ENCODE measurements at regions not wholly inside any gene's neighbourhood (a gene's known extent, or its start where the extent isn't known, plus 50 kb on each side); places are given as distances from the start of the nearest gene placed in this dataset.
"Not testable (repeated sequence)": the region's sequence is repeated elsewhere in the genome, so short reads cannot be mapped to it uniquely, and the experiment has no call there.

DNA sequence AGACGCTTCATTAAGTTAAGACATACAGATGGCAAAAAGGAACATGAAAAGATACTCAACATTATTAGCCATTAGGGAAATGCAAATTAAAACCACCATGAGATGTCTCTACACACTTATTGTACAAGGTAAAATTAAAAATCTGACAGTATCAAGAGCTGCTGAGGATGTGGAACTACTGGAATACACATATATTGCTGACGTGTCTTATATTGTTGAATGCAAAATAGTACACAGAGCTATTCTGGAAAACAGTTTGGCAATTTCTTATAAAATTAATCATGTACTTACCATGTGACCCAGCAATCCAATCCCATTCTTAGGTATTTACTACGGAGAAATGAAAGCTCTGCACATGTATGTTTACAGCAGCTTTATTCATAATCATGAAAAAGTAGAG lies 742.5 kb downstream of the TBC1D22A start:
- DNase-seq, result no peak

DNA sequence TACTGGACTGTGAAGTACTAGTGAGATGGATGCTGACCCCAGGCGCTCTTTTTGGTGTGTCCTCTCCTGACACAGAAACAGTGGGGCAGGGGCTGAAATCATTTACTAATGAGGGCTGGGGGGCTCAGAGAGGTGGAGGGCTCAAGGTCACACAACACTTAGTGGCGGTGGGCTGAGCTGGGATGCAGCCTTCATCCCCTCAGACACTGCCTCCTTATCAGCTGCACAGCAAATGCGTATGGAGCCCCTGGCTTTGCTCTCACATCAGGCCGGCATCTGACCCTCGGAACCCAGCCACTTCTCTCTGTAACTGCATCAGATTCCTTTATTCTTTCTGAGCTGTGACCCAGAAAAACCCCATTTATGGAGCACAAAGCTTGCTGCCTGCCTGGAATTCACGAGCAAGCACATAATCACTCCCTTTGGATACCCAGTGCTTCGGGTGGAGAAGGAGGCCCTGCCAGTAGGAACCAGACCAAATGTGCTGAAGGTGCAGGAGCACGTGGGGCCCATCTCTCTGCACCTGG lies 736.6 kb downstream of the TBC1D22A start:
- no peak for DNase-seq

DNA sequence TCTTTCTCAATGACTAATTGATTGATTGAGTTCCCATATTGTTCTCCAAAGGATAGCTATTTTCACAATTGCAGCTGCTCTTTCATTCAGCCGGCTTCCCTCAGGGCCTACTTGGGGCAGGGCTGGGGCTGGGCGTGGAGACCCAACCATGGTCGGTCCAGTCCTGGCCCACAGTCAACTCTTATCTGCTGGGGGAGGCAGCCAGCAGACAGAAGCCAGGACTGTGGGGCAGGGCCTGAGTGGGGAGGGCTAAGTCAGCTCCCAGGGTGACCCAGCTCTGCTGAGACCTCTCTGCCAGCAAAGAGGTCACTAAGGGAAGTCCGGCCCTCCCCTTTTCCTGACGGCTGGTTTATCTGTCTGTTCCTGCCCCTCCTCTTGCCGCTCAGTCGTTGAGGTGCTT lies 735.2 kb downstream of the TBC1D22A start:
- no peak for DNase-seq

DNA sequence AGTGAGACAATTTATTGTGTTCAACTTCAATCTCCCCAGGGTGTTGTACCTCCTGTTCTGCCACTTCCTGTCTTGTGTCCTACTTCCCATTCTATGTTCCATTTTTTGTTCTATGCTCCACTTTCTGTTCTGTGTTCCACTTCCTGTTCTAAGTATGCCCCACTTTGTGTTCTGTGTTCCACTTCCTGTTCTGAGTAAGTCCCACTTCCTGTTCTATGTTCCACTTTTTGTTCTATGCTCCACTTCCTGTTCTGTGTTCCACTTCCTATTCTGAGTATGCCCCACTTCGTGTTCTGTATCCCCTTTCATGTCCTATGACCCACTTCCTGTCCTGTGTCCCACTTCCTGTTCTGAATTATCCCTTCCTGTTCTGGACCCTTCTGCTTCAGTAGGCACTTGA lies 732.7 kb downstream of the TBC1D22A start:
- DNase-seq, result no peak

DNA sequence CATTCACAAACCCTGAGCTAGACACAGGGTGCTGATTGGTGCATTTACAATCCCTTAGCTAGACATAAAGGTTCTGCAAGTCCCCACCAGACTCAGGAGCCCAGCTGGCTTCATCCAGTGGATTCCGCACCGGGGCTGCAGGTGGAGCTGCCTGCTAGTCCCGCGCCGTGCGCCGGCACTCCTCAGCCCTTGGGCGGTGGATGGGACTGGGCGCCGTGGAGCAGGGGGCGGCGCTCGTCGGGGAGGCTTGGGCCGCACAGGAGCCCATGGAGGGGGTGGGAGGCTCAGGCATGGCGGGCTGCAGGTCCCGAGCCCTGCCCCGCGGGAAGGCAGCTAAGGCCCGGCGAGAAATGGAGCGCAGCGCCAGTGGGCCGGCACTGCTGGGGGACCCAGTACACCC lies 725.7 kb downstream of the TBC1D22A start:
- not testable (repeated sequence) for DNase-seq

DNA sequence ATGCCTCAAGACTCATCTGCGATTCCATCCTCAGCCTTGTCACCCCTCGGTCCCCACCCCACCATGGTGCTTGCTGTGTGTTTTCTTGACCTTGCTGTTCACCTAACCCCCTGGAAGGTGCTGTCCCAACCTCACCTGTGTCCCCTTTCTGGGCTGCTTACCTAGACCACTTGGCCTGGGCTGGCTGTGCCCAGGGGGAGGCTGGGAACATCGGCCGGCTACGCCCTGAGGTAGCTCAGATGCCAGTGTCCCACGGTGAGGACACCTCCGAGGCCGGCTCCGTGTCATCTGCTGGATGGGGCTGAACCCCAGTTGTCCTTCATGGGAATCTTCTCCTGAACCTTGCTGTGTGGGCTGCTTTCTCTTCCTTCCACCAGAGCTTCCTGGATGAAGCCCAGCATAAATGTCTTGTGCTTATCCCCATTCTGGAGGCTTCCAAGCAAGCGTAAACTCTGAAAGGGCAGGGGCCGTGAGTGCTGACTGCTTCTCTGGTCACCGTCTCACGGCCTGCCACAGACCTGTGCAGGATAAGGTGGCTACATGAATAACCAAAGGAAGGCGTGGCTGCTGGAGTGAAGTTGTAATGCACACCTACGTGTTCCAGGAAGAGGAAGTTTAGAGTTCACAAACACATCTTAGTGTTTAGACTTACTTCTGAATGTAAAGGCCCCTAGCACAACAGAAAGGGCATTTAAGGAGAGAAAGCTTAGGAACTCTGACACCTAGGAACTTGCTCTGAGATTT lies 724.3 kb downstream of the TBC1D22A start:
- no peak for DNase-seq

DNA sequence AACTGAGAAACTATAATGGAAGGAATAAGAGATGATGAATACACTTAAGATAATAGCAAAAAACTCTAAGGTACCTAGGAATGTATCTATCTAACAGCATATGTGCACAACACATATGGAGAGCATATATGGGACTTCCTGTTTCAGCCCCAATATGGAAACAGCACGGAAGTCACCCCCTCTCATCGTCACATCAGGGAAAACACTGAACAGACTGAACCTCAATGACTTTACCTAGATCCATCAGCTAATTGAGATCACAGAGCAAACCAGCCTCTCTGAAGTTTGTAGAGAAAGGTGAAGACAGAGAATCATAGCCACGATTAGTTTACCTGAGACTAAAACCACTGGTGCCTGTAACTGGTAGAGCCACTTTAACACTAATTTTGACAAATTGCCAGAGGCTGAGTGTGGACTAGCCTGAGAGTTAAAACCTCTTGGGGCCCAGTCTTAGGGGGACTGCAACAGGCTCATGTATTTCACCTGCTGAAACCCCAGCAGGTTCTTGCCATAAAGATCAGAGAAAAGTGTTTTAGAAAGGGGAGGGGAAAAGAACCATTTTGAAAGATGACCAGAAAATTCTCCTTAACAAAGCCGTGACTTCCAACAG lies 722.6 kb downstream of the TBC1D22A start:
- DNase-seq, result no peak

DNA sequence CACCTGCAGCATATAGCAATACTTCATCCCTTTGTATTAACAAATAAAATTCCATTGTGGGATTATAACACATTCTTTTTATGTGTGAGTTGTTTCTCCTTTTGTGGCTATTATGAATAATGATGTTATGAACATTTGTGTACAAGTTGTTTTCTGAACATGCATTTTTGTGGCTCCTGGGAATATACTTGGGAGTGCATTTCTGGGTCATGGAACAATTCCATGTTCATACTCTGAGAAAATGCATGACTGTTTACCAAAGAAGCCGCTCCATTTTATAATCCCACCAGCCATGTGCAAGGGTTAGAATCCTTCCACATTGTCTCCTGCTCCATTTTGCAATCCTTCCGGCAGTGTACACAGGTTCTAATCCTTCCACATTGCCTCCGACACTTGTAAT lies 713.8 kb downstream of the TBC1D22A start:
- no peak for DNase-seq

DNA sequence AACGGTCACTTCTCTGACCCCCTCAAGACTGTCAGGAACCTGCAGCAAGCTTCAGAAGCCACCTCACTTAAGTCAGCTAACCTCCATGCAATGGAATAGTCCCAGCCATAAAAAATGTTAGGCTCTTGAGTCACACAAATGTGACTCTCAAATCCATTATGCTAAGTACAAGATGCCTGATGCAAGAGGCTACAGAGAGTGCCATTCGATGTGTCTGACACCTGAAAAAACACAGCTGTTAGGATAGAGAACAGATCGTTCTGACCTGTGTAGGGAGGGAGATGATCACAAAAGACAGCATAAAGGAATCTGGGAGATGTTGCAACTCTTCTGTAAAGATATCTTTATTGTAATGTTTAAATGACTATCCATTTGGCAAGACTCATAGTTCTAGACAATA lies 712.4 kb downstream of the TBC1D22A start:
- DNase-seq, result no peak

DNA sequence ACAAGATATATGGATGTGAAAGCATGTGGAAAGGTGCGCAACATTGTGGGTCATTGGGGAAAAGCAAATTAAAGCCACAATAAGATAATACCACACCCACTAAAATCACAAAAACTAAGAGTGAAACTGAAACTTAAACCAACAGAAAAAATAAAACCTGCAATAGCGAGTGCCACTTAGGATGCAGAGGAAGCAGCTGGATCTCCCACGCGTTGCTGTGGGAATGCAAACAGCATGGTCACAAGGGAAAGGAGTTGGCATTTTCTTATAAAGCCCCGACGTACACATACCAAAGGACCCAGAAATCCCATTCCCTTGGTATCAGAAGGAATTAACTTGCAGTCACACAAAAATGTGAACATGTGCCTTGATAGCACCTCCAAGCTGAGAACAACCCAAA lies 712.0 kb downstream of the TBC1D22A start:
- no peak for DNase-seq

DNA sequence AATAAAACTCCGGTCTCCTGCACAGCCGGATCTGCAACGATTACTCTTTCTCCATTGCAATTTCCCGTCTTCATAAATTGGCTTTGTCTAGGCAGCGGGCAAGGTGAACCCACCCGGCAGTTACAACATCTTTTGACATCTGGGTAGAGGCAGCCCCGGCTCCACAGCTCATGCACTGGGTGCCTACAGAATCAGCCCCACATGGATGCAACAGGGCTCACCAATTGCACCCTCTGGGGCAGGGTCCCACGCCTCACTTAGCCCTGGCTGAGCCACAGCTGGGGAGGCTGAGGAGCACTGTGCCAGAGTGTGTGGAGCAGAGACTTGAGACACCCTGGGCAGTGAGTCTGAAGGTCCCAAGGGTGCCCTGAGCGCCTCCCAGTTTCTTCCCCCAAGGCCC lies 710.2 kb downstream of the TBC1D22A start:
- DNase-seq, result no peak

DNA sequence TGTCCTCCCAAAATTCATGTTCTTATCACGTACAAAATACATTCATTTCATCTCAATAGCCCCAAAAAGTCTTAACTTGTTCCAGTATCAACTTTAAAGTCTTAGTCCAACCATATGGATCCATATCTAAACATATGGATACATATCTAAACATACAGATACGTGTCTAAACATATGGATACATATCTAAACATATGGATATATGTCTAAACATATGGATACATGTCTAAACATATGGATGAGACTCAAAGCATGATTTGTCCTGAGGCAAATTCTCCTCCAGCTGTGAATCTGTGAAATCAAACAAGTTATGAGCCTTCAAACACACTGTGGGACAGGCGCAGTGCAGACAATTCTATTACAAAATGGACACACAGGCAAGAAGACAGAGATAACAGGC lies 709.0 kb downstream of the TBC1D22A start:
- no peak for DNase-seq

DNA sequence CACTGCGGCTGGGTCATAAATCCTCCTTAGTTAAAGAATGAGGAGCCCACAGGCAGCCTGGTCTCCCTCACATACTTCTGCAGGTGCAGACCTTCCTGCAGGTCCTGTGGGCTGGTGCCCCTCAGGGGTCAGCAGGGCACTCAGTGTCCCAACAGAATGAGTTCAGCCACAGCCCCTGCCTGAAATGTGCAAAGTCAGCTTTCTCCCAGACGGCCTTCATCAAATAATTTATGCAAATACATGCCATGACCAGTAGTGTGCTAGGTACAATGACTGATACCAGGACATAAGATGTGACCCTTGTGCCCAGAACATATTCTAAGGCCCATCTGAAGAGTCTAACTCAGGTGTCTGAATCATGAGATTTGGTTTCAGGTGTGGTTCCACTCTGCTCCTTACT lies 703.4 kb downstream of the TBC1D22A start:
- DNase-seq, result no peak

DNA sequence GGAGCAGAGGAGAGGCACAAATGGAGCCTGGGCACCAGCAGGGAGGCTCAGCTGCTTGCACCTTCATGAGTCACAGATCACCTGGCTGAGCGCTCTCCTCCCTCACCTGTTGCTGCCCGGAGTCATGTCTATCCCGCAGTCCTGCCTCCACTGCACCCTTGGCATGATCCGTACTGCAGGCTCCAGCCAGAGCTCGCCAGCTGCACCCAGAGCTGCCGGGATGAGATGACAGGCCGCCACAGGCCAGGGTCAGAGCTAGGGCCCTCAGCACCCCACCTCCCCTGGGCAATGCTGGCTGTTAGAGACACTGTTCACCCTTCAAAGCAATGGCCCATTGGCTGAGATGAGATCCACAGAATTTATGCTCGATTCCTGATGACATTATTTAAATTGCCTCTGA lies 702.8 kb downstream of the TBC1D22A start:
- DNase-seq, result no peak

DNA sequence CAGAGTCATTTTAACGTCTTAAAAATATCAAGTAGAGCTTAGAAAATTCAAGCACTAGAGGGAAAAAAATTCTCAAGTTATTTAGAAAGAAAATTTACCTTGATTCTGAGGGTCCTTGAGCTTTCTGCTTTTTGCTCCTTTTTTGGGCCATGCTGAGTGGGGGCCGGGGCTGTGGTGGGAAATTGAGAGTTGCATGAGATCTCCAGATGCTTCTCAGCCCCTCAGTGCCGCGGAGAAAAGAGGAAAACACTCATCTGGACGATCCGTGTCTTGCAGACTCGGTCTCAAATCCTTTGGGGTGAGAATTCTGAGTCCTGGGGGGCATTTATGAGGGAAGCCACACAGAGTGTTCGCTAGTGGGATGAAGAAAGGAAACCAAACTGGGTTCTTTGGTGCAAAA lies 700.8 kb downstream of the TBC1D22A start:
- no peak for DNase-seq

DNA sequence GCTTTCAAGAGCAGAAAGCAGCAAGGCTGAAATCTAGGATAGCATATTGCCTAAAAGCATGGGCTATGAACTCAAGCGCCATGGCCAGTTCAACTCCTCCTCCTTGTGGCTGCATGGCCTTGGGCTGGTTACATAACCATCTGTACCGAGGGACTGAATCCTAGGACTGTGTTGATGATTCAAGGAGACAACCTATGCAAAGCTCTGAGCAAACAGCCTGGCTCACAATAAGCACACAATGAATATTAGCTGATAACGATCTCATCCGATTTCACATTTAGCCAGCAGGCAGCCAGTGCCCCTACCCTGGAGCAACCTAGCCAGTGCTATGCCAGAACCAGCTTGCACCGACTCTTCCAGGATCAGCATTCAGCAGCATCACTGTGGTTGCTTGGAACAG lies 698.4 kb downstream of the TBC1D22A start:
- DNase-seq, result no peak

DNA sequence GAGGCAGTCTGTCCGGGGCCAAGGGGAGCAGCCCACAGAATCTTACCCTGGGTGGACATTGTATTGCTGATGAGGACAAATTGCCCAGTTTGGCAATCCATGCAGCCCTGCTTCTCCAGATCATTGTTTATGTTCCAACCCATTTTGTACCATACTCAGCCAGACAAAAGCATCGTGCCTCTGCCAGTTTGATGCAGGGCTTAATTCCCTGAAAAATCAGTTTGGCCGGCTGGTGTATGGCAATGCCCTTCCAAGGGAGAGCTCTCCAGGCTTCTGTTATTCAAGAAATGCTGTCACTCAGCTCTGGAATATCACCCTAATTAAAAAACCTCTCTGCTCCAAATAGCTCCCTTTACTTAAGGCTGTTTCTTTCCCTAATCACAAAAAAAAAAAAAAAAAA lies 697.7 kb downstream of the TBC1D22A start:
- DNase-seq, result no peak

DNA sequence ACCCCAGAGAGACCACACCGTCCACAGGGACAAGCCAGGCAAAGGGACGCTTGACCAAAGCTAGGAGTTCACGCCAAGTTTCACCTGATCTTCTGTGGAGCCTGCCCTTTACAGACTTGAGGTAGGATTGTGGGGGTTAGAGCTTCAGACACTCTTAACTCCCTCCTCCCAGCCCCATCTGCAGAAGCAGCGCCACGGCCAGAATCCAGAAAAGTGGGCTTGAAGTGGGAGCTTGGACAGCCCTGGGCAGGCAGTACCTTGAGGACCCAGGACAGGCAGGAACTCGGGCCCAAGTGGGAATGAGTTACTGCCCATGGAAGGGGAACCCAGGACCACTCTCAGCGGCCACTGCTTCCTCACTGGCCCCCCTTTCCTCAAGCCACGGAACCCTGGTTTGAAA lies 695.9 kb downstream of the TBC1D22A start:
- no peak for DNase-seq

DNA sequence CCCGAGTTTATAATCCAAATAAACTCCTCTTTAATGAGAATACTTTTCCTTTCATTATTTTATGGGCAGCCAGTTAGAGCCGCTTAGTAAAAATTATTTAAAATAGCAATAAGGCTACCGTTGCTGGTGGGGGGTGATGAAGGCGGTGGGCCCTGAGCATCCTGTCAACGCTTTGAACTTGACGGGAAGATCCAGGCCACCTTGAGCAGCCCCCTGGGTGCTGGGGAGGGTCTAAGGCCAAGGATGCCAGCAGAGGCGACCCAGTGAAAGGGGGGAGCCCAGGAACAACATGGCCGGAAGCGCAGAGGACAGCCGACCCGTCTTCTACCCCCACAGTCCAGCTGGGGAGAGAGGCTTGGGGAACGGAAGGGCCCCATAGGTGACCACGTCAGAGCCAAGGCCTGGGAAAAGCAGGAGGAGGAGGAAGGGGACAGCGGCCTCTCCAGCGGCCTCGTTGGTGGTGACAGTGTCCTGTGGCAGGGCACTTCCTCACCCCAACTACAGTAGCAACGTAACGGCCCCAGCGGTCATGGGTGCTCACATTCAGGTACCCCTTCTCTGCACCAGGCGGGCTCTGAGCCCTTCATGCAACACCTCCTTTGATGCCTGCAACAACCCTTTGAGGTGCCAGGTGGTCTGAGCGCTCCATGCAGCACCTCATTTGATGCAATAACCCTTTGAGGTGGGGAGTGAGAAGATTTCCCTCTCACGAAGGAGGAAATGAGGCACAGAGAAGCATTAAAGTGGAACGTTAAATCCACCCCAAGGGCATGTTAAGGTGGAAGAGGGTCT lies 695.3 kb downstream of the TBC1D22A start:
- DNase-seq, result no peak

DNA sequence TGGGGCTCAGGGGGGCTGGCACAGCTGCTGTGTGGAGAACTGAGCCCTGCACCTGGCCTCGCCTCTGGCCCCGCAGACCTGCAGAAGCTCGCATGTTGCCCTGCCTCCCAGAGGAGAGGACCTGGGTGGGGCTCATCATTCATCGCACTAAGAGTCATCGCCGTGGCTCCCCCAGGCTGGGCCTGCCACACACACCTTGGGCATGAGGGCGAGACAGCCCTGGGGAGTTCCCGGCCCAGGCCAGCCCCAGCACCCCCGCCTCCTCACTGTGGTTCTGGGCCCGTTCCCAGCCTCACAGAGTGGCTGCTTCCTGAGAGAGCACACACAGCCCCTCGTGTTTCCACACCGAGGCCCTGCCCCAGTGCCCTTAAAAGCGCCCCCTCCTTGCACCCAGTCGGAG lies 694.6 kb downstream of the TBC1D22A start:
- DNase-seq, result no peak

DNA sequence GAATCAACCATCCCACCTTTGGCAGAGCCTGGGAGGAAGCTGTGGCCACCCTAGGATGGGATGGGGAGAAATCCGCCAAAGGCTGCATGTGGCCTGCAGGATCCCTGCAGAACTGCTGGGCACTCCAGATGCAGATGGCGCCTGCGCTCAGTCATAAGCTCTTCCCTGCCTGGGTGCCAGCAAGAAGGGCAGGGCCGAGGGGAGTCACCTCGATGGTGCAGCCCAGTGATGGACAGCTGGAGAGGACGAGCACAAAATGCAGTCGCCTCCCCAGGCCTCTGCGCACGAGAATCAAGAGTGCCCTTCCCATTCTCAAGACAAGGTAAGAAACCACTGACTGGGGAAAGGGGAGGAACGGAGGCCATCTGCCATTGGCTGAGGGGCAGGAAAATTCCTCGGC lies 693.6 kb downstream of the TBC1D22A start:
- no peak for DNase-seq

DNA sequence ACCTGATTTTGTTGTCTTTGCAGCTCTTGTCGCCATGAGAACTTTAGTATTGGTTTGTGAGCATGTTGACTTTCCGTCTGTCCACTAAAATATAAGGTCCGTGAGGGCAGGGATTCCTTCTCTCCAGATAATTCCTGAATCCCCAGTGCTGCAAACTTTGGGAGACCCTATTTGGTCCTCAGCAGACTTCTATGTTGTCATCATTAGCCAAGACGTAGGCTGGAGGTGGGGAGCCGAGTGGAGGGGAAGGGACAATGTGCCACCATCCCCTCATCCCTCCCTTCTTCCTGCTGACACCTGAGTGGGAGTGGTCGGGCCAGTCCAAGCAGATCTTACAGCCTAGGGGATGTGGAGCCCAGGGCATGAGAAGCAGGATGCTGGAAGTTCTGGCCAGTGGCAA lies 690.6 kb downstream of the TBC1D22A start:
- no peak for DNase-seq

DNA sequence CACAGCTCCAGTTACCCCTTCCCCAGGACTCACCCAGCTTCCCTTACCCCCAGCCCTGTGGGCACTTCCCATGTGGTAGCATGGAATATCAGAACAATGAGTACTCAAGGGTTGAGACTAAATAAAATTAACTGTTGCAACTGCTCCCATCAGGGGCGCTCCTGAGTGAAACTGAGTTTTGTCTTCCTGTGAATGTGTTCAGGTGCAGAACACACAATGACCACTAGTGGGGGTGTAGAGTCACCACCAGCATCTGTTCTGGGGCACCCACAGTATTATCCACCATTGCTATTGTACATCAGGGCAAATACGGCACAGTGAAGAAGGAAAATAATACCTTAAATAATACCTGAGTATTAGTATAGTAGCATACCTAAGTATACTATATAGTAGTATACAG lies 689.7 kb downstream of the TBC1D22A start:
- no peak for DNase-seq

DNA sequence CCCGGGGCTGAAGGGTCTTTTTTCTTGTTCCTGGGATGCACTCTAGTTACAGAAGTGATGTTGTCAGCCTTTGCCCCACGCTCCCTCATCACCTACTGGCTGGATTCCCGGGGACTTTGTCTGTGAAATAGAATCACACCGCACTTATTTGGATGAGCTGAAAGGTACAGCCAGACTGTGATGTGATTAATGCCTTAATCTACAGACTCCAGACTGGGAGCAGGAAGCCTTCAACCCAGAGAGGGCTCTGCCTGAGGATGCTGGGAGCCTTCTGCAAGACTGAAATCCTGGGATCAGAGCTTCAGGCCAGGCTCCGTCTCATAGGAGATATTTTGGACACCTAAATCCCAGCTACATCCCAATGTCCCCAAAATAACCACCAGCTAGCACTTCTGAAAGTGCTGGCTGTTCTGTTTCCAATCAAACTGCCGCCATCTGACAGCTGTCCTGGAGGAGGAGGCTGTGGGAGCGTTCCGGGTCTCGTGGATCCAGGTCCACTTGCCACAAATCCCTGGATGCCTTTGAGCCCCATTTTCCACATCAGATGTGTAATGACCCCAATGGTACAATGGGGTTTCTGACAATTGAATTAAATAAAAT lies 688.5 kb downstream of the TBC1D22A start:
- DNase-seq, result no peak
